Suprapubic skin (tissue), 4 donors: ENCODE measurements at regions not wholly inside any gene's neighbourhood (a gene's known extent, or its start where the extent isn't known, plus 50 kb on each side); places are given as distances from the start of the nearest gene placed in this dataset.

Source experiments
- DNase-seq, 2 donors: peaks; one replicate each; pipeline ENCODE4 v3.0.0-alpha.2; 2019; ENCODE audit warnings: low spot score in 2 of 2
- H3K27ac ChIP-seq: fragments of 200-600 bp; sonication (generic); one replicate; pipeline ENCODE4 v1.5.1; 2019
- H3K27me3 ChIP-seq: fragments of 200-600 bp; sonication (generic); one replicate; pipeline ENCODE4 v1.5.1; 2019
- H3K36me3 ChIP-seq: fragments of 200-600 bp; sonication (generic); one replicate; pipeline ENCODE4 v1.5.1; 2019
- H3K4me1 ChIP-seq: fragments of 200-600 bp; sonication (generic); one replicate; pipeline ENCODE4 v1.5.1; 2019
- H3K4me3 ChIP-seq: fragments of 200-600 bp; sonication (generic); one replicate; pipeline ENCODE4 v1.5.1; 2019; ENCODE audit warnings: mild to moderate bottlenecking
- H3K9me3 ChIP-seq: fragments of 200-600 bp; sonication (generic); one replicate; pipeline ENCODE4 v1.5.1; 2019
- EP300 ChIP-seq: sonication (generic); formaldehyde crosslinking; IDR thresholded peaks from one replicate; pipeline ENCODE4 v1.6.1; 2017; ENCODE audit warnings: antibody characterized with exemption
- POLR2A ChIP-seq, 2 donors: fragments of 450-650 bp; IDR thresholded peaks; one replicate each; pipeline ENCODE4 v1.6.1; 2017; ENCODE audit warnings: antibody characterized with exemption in 2 of 2, mild to moderate bottlenecking in 2 of 2, moderate library complexity in 2 of 2
- POLR2AphosphoS5 ChIP-seq, 3 donors: sonication (generic); formaldehyde crosslinking; IDR thresholded peaks; one replicate each; pipeline ENCODE4 v1.6.1; 2017; ENCODE audit warnings: antibody characterized with exemption in 3 of 3
- WGBS: methylation state at CpG from one replicate; pipeline ENCODE4 v1.1.5; 2018; 5-methylcytosine and 5-hydroxymethylcytosine counted together
- TF ChIP-seq, protein P1 (sequence below), 2 donors: fragments of 200-600 bp in 1 of 2; fragments of 450-650 bp in 1 of 2; sonication (generic) in 1 of 2; IDR thresholded peaks; one replicate each; pipeline ENCODE4 v1.5.1; 2016 to 2019; ENCODE audit warnings: antibody characterized with exemption in 2 of 2, mild to moderate bottlenecking in 1 of 2, moderate library complexity in 1 of 2

DNA sequence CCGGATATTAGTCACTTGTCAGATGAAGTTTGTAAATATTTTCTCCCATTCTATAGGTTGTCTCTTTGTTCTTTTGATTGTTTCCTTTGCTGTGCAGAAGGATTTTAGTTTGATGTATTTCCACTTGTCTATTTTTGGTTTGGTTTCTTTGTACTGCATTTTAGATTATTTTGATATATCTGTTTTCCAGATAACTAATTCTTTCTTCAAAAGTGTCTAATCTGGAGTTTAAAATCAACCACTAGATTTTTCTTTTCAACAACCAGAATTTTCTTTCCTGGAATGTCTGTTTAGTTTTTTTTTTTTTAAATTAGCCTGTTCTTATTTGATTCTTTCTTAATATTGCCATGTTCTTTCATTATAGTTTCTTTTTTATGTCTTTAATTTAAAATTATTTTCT, 116.8 kb upstream of the INHBA start:
- TF ChIP-seq EP300 (no peak), POLR2A (IDR thresholded peaks at IDR 0.05) (no peak), POLR2AphosphoS5 (IDR thresholded peaks at IDR 0.05) (no peak)
- TF ChIP-seq, protein P1, sequence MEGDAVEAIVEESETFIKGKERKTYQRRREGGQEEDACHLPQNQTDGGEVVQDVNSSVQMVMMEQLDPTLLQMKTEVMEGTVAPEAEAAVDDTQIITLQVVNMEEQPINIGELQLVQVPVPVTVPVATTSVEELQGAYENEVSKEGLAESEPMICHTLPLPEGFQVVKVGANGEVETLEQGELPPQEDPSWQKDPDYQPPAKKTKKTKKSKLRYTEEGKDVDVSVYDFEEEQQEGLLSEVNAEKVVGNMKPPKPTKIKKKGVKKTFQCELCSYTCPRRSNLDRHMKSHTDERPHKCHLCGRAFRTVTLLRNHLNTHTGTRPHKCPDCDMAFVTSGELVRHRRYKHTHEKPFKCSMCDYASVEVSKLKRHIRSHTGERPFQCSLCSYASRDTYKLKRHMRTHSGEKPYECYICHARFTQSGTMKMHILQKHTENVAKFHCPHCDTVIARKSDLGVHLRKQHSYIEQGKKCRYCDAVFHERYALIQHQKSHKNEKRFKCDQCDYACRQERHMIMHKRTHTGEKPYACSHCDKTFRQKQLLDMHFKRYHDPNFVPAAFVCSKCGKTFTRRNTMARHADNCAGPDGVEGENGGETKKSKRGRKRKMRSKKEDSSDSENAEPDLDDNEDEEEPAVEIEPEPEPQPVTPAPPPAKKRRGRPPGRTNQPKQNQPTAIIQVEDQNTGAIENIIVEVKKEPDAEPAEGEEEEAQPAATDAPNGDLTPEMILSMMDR (IDR thresholded peaks at IDR 0.05), result no peak
- 97% methylated on average over 1 of the region's 1 CpG for WGBS

GRCh38 chr7:41818765-41819398, 116.0 kb upstream of the INHBA start:
- WGBS, result 81% methylated on average over 1 of the region's 1 CpG
- Histone ChIP-seq H3K9me3 (no peaks in the 10 kb centered on the region), H3K27me3 (no peaks in the 10 kb centered on the region), H3K4me3 (no peak overlapping the region), H3K36me3 (no peaks in the 10 kb centered on the region), H3K27ac (no peak overlapping the region), H3K4me1 (no peaks in the 10 kb centered on the region)
- no peak for DNase-seq
- TF ChIP-seq, protein P1 (IDR thresholded peaks at IDR 0.05), result no peak
- no peak for TF ChIP-seq POLR2AphosphoS5 (IDR thresholded peaks at IDR 0.05)
- no peak for TF ChIP-seq POLR2A (IDR thresholded peaks at IDR 0.05)
- TF ChIP-seq EP300, result no peak

More for the DNA sequence above, 116.8 kb upstream of the INHBA start:
- Histone ChIP-seq H3K36me3 (no peaks in the 10 kb centered on the region), H3K9me3 (no peaks in the 10 kb centered on the region), H3K4me3 (no peak overlapping the region), H3K27me3 (no peaks in the 10 kb centered on the region), H3K4me1 (no peaks in the 10 kb centered on the region), H3K27ac (no peak overlapping the region)
- DNase-seq, result no peak

DNA sequence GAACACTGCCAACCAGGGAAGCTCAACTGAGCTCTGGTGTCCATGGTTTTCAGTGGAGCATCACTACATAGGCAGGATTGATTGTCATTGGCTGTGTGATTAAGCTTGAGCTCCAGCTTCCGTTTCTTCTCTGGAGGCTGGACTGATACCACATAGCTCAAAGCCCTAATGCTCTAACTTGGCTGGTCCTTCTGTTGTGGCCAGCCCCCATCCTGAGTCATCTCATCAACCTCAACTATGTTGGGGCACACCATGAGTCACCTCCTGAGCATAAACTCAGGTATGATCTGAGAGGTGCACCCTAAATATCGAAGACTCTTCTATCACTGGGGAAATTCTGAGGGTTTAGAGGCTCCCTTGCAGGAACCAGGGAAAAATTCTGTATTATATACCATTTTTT, 114.5 kb upstream of the INHBA start:
- no peaks in the 10 kb centered on the region for H3K4me1 ChIP-seq
- no peaks in the 10 kb centered on the region for H3K36me3 ChIP-seq
- no peak overlapping the region for H3K4me3 ChIP-seq
- no peaks in the 10 kb centered on the region for H3K27me3 ChIP-seq
- no peaks in the 10 kb centered on the region for H3K9me3 ChIP-seq
- no peak for DNase-seq
- no peak for TF ChIP-seq POLR2AphosphoS5 (IDR thresholded peaks at IDR 0.05)
- no peak for TF ChIP-seq EP300
- TF ChIP-seq POLR2A (IDR thresholded peaks at IDR 0.05), result no peak
- TF ChIP-seq, protein P1 (IDR thresholded peaks at IDR 0.05), result no peak
- WGBS, result 85% methylated on average over 2 of the region's 2 CpGs
- H3K27ac ChIP-seq, result no peak overlapping the region

GRCh38 chr7:41816111-41816510, 113.2 kb upstream of the INHBA start:
- WGBS, result 76% methylated on average over 4 of the region's 4 CpGs
- Histone ChIP-seq H3K9me3 (no peaks in the 10 kb centered on the region), H3K4me1 (no peaks in the 10 kb centered on the region), H3K27me3 (no peaks in the 10 kb centered on the region), H3K27ac (no peak overlapping the region), H3K4me3 (no peak overlapping the region), H3K36me3 (no peaks in the 10 kb centered on the region)
- TF ChIP-seq POLR2A (IDR thresholded peaks at IDR 0.05) (no peak), EP300 (no peak), POLR2AphosphoS5 (IDR thresholded peaks at IDR 0.05) (no peak)
- TF ChIP-seq, protein P1 (IDR thresholded peaks at IDR 0.05), result no peak
- no peak for DNase-seq

DNA sequence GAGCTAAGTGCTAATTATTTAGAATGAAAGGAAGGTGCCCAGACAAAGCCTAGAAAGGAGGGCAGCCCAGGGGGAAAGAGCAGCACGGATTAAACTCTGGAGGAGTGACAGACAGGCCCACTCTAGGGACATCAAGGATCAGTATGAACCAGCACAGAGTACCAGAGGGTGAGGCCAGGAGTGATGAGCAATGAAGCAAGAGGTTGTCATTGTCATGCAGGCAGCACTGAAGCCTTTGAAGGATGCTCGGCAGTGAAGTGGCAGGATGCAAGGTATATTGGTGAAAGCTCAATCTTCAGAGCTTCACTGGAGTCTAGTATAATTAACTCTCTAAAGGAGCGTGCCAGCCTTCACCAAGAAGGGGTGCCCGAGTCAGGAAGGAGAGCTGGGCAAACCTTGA, 112.0 kb upstream of the INHBA start:
- no peaks in the 10 kb centered on the region for H3K9me3 ChIP-seq
- H3K27me3 ChIP-seq, result no peaks in the 10 kb centered on the region
- no peak overlapping the region for H3K4me3 ChIP-seq
- no peak overlapping the region for H3K27ac ChIP-seq
- no peak for DNase-seq
- TF ChIP-seq, protein P1 (IDR thresholded peaks at IDR 0.05), result no peak
- no peak for TF ChIP-seq POLR2AphosphoS5 (IDR thresholded peaks at IDR 0.05)
- TF ChIP-seq POLR2A (IDR thresholded peaks at IDR 0.05), result no peak
- no peak for TF ChIP-seq EP300
- no peaks in the 10 kb centered on the region for H3K4me1 ChIP-seq
- H3K36me3 ChIP-seq, result no peaks in the 10 kb centered on the region
- 71% methylated on average over 4 of the region's 4 CpGs for WGBS
